ENCODE measurements at regions not wholly inside any gene's neighbourhood (a gene's known extent, or its start where the extent isn't known, plus 50 kb on each side); places are given as distances from the start of the nearest gene placed in this dataset.

DNA sequence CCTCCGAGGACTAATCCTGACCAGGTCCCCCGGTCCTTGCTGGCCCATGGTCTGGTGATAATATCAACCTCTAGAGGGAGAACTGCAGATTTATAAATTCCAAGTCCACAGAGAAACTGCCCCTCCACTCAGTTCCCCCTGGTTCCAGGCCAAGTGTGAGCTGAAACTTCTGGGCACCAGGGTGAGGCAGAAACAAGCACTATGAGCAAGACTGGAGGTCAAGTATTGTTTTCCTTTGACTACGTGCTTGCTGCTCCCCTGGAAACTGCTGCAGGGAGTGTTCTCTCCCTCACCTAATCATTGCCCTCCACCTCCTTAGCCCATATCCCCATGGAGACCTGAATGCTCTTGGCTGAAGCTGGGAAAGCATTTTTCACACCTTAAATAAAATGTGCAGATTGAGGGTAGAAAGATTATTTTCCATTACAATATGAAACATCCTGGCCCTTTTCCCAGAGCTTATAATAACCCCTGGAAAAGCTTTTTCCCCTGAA lies 135.2 kb downstream of the RDH14 start:
- TF ChIP-seq, protein P1, sequence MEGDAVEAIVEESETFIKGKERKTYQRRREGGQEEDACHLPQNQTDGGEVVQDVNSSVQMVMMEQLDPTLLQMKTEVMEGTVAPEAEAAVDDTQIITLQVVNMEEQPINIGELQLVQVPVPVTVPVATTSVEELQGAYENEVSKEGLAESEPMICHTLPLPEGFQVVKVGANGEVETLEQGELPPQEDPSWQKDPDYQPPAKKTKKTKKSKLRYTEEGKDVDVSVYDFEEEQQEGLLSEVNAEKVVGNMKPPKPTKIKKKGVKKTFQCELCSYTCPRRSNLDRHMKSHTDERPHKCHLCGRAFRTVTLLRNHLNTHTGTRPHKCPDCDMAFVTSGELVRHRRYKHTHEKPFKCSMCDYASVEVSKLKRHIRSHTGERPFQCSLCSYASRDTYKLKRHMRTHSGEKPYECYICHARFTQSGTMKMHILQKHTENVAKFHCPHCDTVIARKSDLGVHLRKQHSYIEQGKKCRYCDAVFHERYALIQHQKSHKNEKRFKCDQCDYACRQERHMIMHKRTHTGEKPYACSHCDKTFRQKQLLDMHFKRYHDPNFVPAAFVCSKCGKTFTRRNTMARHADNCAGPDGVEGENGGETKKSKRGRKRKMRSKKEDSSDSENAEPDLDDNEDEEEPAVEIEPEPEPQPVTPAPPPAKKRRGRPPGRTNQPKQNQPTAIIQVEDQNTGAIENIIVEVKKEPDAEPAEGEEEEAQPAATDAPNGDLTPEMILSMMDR (conservative IDR thresholded peaks at IDR 0.05; ENCODE audit: control insufficient read depth, insufficient read depth, low read depth, low read length), result no peak
- no peak overlapping the region for H3K4me3 ChIP-seq (ENCODE audit: control insufficient read depth, low read depth, low read length)
- DNase-seq (ENCODE audit: low read depth), result no peak

DNA sequence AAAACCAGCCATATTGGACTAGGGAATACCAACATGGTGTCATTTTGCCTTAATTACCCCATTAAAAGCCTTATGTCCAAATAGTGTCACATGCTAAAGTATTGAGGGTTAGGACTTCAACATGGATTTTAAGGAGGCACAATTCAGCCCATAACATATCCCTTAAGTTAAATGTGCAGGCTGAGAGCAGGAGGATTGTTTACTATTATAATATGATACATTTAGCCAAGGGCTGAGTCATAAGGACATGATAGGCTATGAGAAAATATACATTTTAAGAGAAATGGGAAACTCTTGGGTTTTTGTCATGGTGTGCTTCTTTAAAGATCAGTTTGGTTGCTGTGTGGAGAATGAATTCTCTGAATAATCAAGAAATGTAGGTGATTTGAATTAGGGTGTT lies 136.8 kb downstream of the RDH14 start:
- TF ChIP-seq, protein P1 (conservative IDR thresholded peaks at IDR 0.05; ENCODE audit: control insufficient read depth, insufficient read depth, low read depth, low read length), result no peak
- no peak for DNase-seq (ENCODE audit: low read depth)
- no peak overlapping the region for H3K4me3 ChIP-seq (ENCODE audit: control insufficient read depth, low read depth, low read length)

GRCh38 chr2:18422432-18423165 lies 137.9 kb downstream of the RDH14 start:
- TF ChIP-seq, protein P1 (conservative IDR thresholded peaks at IDR 0.05; ENCODE audit: control insufficient read depth, insufficient read depth, low read depth, low read length), result no peak
- no peak overlapping the region for H3K4me3 ChIP-seq (ENCODE audit: control insufficient read depth, low read depth, low read length)
- DNase-seq (ENCODE audit: low read depth), result peak; percentile 81

DNA sequence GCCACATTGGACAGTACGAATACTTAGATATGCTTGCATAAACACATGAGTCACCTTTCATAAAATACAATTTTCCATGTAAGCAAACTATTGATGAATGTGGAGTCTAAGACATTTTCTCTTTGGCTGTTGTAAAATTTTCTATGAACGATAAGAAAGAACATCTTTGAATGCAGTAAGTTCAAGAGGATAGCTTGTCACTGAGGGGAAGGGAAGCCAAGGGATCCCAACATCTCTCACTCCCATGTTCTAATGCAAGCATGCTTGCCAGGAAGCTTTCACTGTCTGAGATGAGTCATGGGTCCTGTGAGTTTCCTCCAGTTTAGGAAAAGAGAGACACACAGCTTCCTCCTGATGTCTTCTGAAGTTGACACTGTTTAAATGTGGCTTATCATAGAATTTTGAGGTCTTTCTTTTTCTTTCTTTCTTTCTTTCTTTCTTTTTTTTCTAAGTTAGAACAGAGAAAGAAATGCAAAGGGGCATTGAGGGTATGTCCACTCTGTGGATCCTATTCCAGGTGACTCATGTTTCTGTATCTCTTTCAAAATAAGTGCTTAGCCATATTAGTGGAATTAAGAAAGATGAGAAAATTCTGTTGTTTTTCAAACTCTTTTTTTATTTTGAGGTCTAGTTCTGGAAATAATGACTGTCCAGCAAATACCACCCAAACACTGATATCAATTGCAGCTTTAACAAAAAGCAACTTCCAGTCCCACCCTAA lies 146.6 kb downstream of the RDH14 start:
- DNase-seq (ENCODE audit: low read depth), result peak; percentile 95
- TF ChIP-seq, protein P1 (conservative IDR thresholded peaks at IDR 0.05; ENCODE audit: control insufficient read depth, insufficient read depth, low read depth, low read length), result no peak
- peak overlapping the region; percentile 19 for H3K4me3 ChIP-seq (ENCODE audit: control insufficient read depth, low read depth, low read length)

- TF ChIP-seq, protein P1 (conservative IDR thresholded peaks at IDR 0.05; ENCODE audit: control insufficient read depth, insufficient read depth, low read depth, low read length), result no peak
- DNase-seq (ENCODE audit: low read depth), result peak; percentile 58
- H3K4me3 ChIP-seq (ENCODE audit: control insufficient read depth, low read depth, low read length), result peak overlapping the region; percentile 19
These were observed 147.3 kb downstream of the RDH14 start for GRCh38 chr2:18412980-18413675.

DNA sequence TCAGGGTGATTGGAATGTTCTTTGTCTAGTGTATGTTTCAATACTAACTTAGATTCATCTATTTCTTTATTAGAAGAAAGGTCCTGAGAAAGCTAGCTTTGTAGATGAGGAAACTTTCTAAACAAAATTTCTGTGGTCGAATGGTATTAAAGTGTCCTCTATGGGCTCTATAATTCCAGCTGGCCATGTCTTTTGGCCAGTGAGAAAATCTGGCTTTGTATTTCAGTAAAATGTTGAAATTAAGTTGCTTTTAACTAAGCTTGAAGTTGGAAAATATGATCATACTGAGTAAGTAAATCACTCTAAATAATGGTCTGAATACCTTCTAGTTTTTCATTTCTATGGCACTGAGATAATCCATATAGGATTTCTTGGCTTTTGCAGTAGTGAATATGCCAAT lies 148.8 kb downstream of the RDH14 start:
- H3K4me3 ChIP-seq (ENCODE audit: control insufficient read depth, low read depth, low read length), result no peak overlapping the region
- DNase-seq (ENCODE audit: low read depth), result no peak
- TF ChIP-seq, protein P1 (conservative IDR thresholded peaks at IDR 0.05; ENCODE audit: control insufficient read depth, insufficient read depth, low read depth, low read length), result no peak

Data from fibroblast of mammary gland (primary cell).